22Rv1 (cell line): ENCODE measurements at regions not wholly inside any gene's neighbourhood (a gene's known extent, or its start where the extent isn't known, plus 50 kb on each side); places are given as distances from the start of the nearest gene placed in this dataset.

ENCODE experiments used
- CTCF ChIP-seq: fragments of 450-650 bp; IDR thresholded peaks from 2 replicates; pipeline ENCODE4 v1.5.1; 2017; ENCODE audit warnings: mild to moderate bottlenecking
- ZFX ChIP-seq: fragments of 450-650 bp; IDR thresholded peaks from 2 replicates; pipeline ENCODE4 v1.6.1; 2017; ENCODE audit warnings: antibody characterized with exemption, borderline replicate concordance

GRCh38 chr4:10226756-10227155 is 110.2 kb upstream of the WDR1 start:
- TF ChIP-seq CTCF (no peak), ZFX (no peak)
